ENCODE measurements at regions not wholly inside any gene's neighbourhood (a gene's known extent, or its start where the extent isn't known, plus 50 kb on each side); places are given as distances from the start of the nearest gene placed in this dataset.

DNA sequence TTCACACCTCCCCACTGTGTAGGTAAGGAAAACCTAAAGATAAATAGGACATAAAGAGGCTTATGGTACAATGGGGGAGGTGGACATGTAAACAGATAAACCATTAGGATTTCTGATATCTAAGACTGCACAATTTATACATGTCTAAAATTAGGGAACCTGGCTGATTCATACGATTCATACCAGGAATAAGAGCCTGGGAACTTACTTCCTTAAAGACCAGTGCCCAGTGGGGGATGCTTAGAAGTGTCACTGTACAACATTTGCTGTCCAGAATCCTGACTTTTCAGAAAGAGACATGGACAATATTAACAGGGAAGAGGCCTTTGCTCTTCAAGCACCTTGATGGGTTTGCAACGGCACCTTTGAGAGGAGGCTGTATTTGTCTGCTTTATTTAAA, 116.8 kb upstream of the KIT start:
- H3K9me3 ChIP-seq (ENCODE audit: low read depth, low read length, poor library complexity, severe bottlenecking), result no peaks in the 10 kb centered on the region
- no peaks in the 10 kb centered on the region for H3K27me3 ChIP-seq (replicated peaks; ENCODE audit: insufficient read depth, low read depth, low read length, poor library complexity)
- no peak overlapping the region for H3K4me3 ChIP-seq (ENCODE audit: low read depth, low read length, poor library complexity, severe bottlenecking)
- no TSS peak for BruUV-seq (replicated peaks)
- TF ChIP-seq EZH2 (IDR thresholded peaks at IDR 0.05; ENCODE audit: borderline replicate concordance, low read depth, low read length, poor library complexity, severe bottlenecking), result no peak
- TF ChIP-seq, protein P1, sequence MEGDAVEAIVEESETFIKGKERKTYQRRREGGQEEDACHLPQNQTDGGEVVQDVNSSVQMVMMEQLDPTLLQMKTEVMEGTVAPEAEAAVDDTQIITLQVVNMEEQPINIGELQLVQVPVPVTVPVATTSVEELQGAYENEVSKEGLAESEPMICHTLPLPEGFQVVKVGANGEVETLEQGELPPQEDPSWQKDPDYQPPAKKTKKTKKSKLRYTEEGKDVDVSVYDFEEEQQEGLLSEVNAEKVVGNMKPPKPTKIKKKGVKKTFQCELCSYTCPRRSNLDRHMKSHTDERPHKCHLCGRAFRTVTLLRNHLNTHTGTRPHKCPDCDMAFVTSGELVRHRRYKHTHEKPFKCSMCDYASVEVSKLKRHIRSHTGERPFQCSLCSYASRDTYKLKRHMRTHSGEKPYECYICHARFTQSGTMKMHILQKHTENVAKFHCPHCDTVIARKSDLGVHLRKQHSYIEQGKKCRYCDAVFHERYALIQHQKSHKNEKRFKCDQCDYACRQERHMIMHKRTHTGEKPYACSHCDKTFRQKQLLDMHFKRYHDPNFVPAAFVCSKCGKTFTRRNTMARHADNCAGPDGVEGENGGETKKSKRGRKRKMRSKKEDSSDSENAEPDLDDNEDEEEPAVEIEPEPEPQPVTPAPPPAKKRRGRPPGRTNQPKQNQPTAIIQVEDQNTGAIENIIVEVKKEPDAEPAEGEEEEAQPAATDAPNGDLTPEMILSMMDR (conservative IDR thresholded peaks at IDR 0.05; ENCODE audit: low read depth, low read length), result no peak
- intact Hi-C loops (cut with micrococcal nuclease; ENCODE audit: unreplicated experiment), result no loop called here
- POLR2A ChIA-PET (ENCODE audit: low non-redundant PET), result no interaction called here
- no peak for DNase-seq (ENCODE audit: low spot score)
- no peaks in the 10 kb centered on the region for H3K36me3 ChIP-seq (ENCODE audit: insufficient read depth, low read length, poor library complexity, severe bottlenecking)
- H3K4me1 ChIP-seq (ENCODE audit: insufficient read depth, low read length, poor library complexity, severe bottlenecking), result no peaks in the 10 kb centered on the region
- H3K27ac ChIP-seq (ENCODE audit: low read depth, low read length, poor library complexity, severe bottlenecking), result no peak overlapping the region
- CTCF ChIA-PET, result no interaction called here

DNA sequence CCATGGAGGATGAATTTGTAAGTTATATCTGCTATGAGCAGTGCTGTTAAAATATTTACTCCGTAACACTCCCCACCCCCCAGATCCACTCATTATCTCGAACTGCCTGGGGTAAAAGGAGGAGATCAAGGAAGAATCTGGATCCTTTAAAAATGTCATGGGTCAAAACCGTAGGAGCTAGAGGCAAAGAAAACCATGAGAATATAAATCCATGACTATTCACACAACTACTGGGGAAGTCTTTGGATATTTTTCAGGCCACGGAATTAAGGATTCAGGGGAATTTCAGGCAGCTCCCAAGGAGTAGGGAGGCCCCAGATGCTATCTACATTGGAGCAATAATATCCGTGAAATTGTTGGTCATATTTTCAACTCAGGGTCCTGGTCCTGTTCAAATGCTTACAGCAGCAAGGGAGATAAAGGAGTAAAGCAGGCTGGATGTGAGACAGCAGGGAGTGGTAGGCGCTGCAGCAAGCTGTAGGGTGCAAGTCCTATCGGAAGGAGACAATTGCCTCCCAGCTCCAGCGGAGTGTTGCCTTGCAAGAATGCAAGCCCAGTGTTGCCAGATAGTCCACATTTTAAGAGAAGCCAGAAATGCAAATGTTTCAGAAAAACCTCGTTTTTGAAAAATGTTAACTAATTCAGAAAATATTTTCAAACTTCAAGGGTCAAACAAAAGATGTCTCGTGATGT, 116.2 kb upstream of the KIT start:
- TF ChIP-seq, protein P1 (conservative IDR thresholded peaks at IDR 0.05; ENCODE audit: low read depth, low read length), result no peak
- TF ChIP-seq EZH2 (IDR thresholded peaks at IDR 0.05; ENCODE audit: borderline replicate concordance, low read depth, low read length, poor library complexity, severe bottlenecking), result no peak
- no peaks in the 10 kb centered on the region for H3K27me3 ChIP-seq (replicated peaks; ENCODE audit: insufficient read depth, low read depth, low read length, poor library complexity)
- H3K9me3 ChIP-seq (ENCODE audit: low read depth, low read length, poor library complexity, severe bottlenecking), result no peaks in the 10 kb centered on the region
- H3K4me3 ChIP-seq (ENCODE audit: low read depth, low read length, poor library complexity, severe bottlenecking), result no peak overlapping the region
- intact Hi-C loops (cut with micrococcal nuclease; ENCODE audit: unreplicated experiment), result no loop called here
- no peaks in the 10 kb centered on the region for H3K36me3 ChIP-seq (ENCODE audit: insufficient read depth, low read length, poor library complexity, severe bottlenecking)
- DNase-seq (ENCODE audit: low spot score), result no peak
- ChIA-PET CTCF (no interaction called here), POLR2A (ENCODE audit: low non-redundant PET) (no interaction called here)
- no peaks in the 10 kb centered on the region for H3K4me1 ChIP-seq (ENCODE audit: insufficient read depth, low read length, poor library complexity, severe bottlenecking)
- H3K27ac ChIP-seq (ENCODE audit: low read depth, low read length, poor library complexity, severe bottlenecking), result no peak overlapping the region
- no TSS peak for BruUV-seq (replicated peaks)

DNA sequence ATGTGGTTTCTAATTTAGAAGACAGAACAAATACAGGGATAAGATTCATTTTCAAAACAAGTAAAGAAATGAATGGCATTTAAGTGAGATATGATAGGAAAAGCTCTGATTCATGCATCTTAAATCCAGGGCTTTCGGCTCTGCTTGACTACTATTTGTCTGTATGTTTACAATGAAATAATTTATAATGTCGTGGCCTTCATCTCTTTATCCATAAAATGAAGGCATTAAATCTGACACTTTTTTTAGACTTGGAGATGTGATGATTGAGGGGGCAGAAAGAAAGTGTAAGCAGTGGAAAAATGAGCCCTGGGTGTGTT, 115.7 kb upstream of the KIT start:
- BruUV-seq (replicated peaks), result no TSS peak
- no peak overlapping the region for H3K27ac ChIP-seq (ENCODE audit: low read depth, low read length, poor library complexity, severe bottlenecking)

More for the DNA sequence above, 115.7 kb upstream of the KIT start:
- Histone ChIP-seq H3K9me3 (ENCODE audit: low read depth, low read length, poor library complexity, severe bottlenecking) (no peaks in the 10 kb centered on the region), H3K27me3 (replicated peaks; ENCODE audit: insufficient read depth, low read depth, low read length, poor library complexity) (no peaks in the 10 kb centered on the region), H3K4me1 (ENCODE audit: insufficient read depth, low read length, poor library complexity, severe bottlenecking) (no peaks in the 10 kb centered on the region), H3K4me3 (ENCODE audit: low read depth, low read length, poor library complexity, severe bottlenecking) (no peak overlapping the region), H3K36me3 (ENCODE audit: insufficient read depth, low read length, poor library complexity, severe bottlenecking) (no peaks in the 10 kb centered on the region)
- TF ChIP-seq EZH2 (IDR thresholded peaks at IDR 0.05; ENCODE audit: borderline replicate concordance, low read depth, low read length, poor library complexity, severe bottlenecking), result no peak
- TF ChIP-seq, protein P1 (conservative IDR thresholded peaks at IDR 0.05; ENCODE audit: low read depth, low read length), result no peak
- ChIA-PET CTCF (no interaction called here), POLR2A (ENCODE audit: low non-redundant PET) (no interaction called here)
- intact Hi-C loops (cut with micrococcal nuclease; ENCODE audit: unreplicated experiment), result no loop called here
- no peak for DNase-seq (ENCODE audit: low spot score)
